HCT116 (cell line): ENCODE measurements at regions not wholly inside any gene's neighbourhood (a gene's known extent, or its start where the extent isn't known, plus 50 kb on each side); places are given as distances from the start of the nearest gene placed in this dataset.

Source experiments
- ATAC-seq: fragments of 200-7000 bp; cut with Tn5 transposase; 2 replicates; pipeline ENCODE4 v1.9.1; 2020; ENCODE audit warnings: mild to moderate bottlenecking, moderate library complexity
- BruUV-seq: library from RNA; stranded (reverse); fragments of 400-500 nt; replicated peaks from 2 replicates; lab custom pipeline; 2021; lab: Mats Ljungman, UMichigan
- CTCF ChIA-PET: fragments of 300-600 bp; sonication (Branson Sonifier 250); formaldehyde crosslinking; loops from one replicate; lab custom pipeline; 2021; ENCODE audit warnings: antibody characterized with exemption; lab: Charles Lee
- POLR2A ChIA-PET: fragments of 300-600, 350-600 bp; sonication (Branson Sonifier 250); formaldehyde crosslinking; loops from one replicate; lab custom pipeline; 2021; ENCODE audit warnings: antibody characterized with exemption; lab: Charles Lee
- RAD21 ChIA-PET, 2 experiments: fragments of 300-600 bp; sonication (Branson Sonifier 250); formaldehyde crosslinking; loops; one replicate each; lab custom pipeline; 2023; ENCODE audit warnings: low total read pairs in 2 of 2; ENCODE audit not compliant: uncharacterized antibody in 2 of 2, unreplicated experiment in 2 of 2, low non-redundant PET in 1 of 2; lab: Charles Lee
- DNase-seq: peaks from one replicate; pipeline ENCODE4 v3.0.0-alpha.2; 2010; ENCODE audit warnings: low read depth, low spot score
- H2AFZ ChIP-seq: fragments of 200-600 bp; shearing (Covaris generic), sonication (generic); 2 replicates; pipeline ENCODE4 v1.6.1; 2017; ENCODE audit warnings: low read depth, mixed run types, mixed read lengths, antibody characterized with exemption, low read length; ENCODE audit not compliant: poor library complexity, severe bottlenecking
- H3K27ac ChIP-seq: 2 replicates; pipeline ENCODE4 v1.5.1; 2012; ENCODE audit warnings: low read depth, low read length
- H3K27me3 ChIP-seq: fragments of 200-600 bp; sonication (generic); 2 replicates; pipeline ENCODE4 v1.6.1; 2016; ENCODE audit warnings: mixed run types, low read length, mixed read lengths; ENCODE audit not compliant: insufficient read depth
- H3K36me3 ChIP-seq, 2 experiments: fragments of 200-500 bp in 1 of 2; fragments of 200-600 bp in 1 of 2; sonication (Bioruptor generic) in 1 of 2; sonication (generic) in 1 of 2; 2 replicates each; pipeline versions ENCODE4 v1.5.1 to v1.6.1; 2014 to 2016; ENCODE audit warnings: low read length in 2 of 2, inconsistent platforms in 1 of 2, mixed read lengths in 1 of 2, mixed run types in 1 of 2; ENCODE audit not compliant: insufficient read depth in 2 of 2, control insufficient read depth in 1 of 2
- H3K4me1 ChIP-seq, 2 experiments: fragments of 200-600 bp in 1 of 2; sonication (generic) in 1 of 2; 2 replicates each; pipeline versions ENCODE4 v1.5.1 to v1.6.1; 2012 to 2017; ENCODE audit warnings: low read length in 2 of 2, inconsistent platforms in 1 of 2, mild to moderate bottlenecking in 1 of 2, mixed read lengths in 1 of 2, mixed run types in 1 of 2, moderate library complexity in 1 of 2; ENCODE audit not compliant: insufficient read depth in 2 of 2, control insufficient read depth in 1 of 2
- H3K4me2 ChIP-seq: fragments of 200-600 bp; sonication (generic); 2 replicates; pipeline ENCODE4 v1.6.1; 2017; ENCODE audit warnings: mixed run types, low read length, mixed read lengths
- H3K4me3 ChIP-seq, 2 experiments: fragments of 200-600 bp in 1 of 2; sonication (generic) in 1 of 2; replicated peaks in 1 of 2; 2 replicates each; pipeline ENCODE4 v1.5.1; 2011 to 2016; ENCODE audit warnings: low read length in 2 of 2, control low read depth in 1 of 2, low read depth in 1 of 2, mild to moderate bottlenecking in 1 of 2, mixed read lengths in 1 of 2, mixed run types in 1 of 2
- H3K79me2 ChIP-seq: fragments of 200-600 bp; sonication (generic); 2 replicates; pipeline ENCODE4 v1.6.1; 2017; ENCODE audit warnings: mild to moderate bottlenecking, mixed run types, low read length, moderate library complexity, mixed read lengths; ENCODE audit not compliant: insufficient read depth
- H3K9ac ChIP-seq: fragments of 200-600 bp; sonication (generic); 2 replicates; pipeline ENCODE4 v1.6.1; 2016; ENCODE audit warnings: low read length, mixed read lengths
- H3K9me2 ChIP-seq: fragments of 200-600 bp; sonication (generic), shearing (Covaris generic); 2 replicates; pipeline ENCODE4 v1.6.1; 2017; ENCODE audit warnings: mixed run types, mild to moderate bottlenecking, moderate library complexity; ENCODE audit not compliant: insufficient read depth
- H3K9me3 ChIP-seq, 2 experiments: fragments of 200-500 bp in 1 of 2; fragments of 200-600 bp in 1 of 2; sonication (Bioruptor generic) in 1 of 2; sonication (generic) in 1 of 2; 2 replicates each; pipeline ENCODE4 v1.6.1; 2014 to 2017; ENCODE audit warnings: low read length in 2 of 2, mixed read lengths in 2 of 2, inconsistent platforms in 1 of 2, low read depth in 1 of 2, mild to moderate bottlenecking in 1 of 2, mixed run types in 1 of 2, moderate library complexity in 1 of 2; ENCODE audit not compliant: control insufficient read depth in 1 of 2, insufficient read depth in 1 of 2
- H4K20me1 ChIP-seq: fragments of 200-600 bp; sonication (generic), shearing (Covaris generic); 2 replicates; pipeline ENCODE4 v1.6.1; 2017; ENCODE audit warnings: mixed run types, mild to moderate bottlenecking, moderate library complexity; ENCODE audit not compliant: insufficient read depth
- ATF3 ChIP-seq: IDR thresholded peaks from 2 replicates; pipeline ENCODE4 v1.6.1; 2012
- CEBPB ChIP-seq: IDR thresholded peaks from 2 replicates; pipeline ENCODE4 v1.6.1; 2012; ENCODE audit warnings: low read depth
- EGR1 ChIP-seq: IDR thresholded peaks from 2 replicates; pipeline ENCODE4 v1.6.1; 2012; ENCODE audit warnings: low read depth
- FOSL1 ChIP-seq: IDR thresholded peaks from 2 replicates; pipeline ENCODE4 v1.6.1; 2012; ENCODE audit warnings: low read depth
- MAX ChIP-seq: IDR thresholded peaks from 2 replicates; pipeline ENCODE4 v1.6.1; 2012
- SP1 ChIP-seq: IDR thresholded peaks from 2 replicates; pipeline ENCODE4 v1.6.1; 2012; ENCODE audit warnings: low read depth
- ZBTB33 ChIP-seq: IDR thresholded peaks from 2 replicates; pipeline ENCODE4 v1.6.1; 2011; ENCODE audit warnings: mild to moderate bottlenecking, low read length, moderate library complexity; ENCODE audit not compliant: insufficient replicate concordance; ENCODE audit errors: extremely low read depth
- intact Hi-C: fragments of 100-400 bp; cut with micrococcal nuclease; formaldehyde crosslinking; loops from 2 replicates; pipeline ENCODE4 v1.10.0; 2022

GRCh38 chr7:16129431-16130110 lies 291.8 kb downstream of the CRPPA start:
- H2AFZ ChIP-seq: peak overlapping the region; percentile 42
- POLR2A ChIA-PET: interaction anchor here (1.0 kb wide), 1 partner anchor 424 kb away, joined by 3 read pairs; no protein-coding TSS in a partner anchor
- no peak overlapping the region for H3K9ac ChIP-seq
- H4K20me1 ChIP-seq: no peaks in the 10 kb centered on the region
- H3K9me3 ChIP-seq: no peaks in the 10 kb centered on the region
- peak overlapping the region; percentile 60 for H3K4me2 ChIP-seq
- peak overlapping the region in 1 of 2 experiments; percentile 19; a peak in 1 of 4 replicates for H3K4me3 ChIP-seq
- no peaks in the 10 kb centered on the region for H3K79me2 ChIP-seq
- no peaks in the 10 kb centered on the region for H3K36me3 ChIP-seq
- RAD21 ChIA-PET: no interaction called here
- BruUV-seq: no TSS peak
- H3K9me2 ChIP-seq: no peaks in the 10 kb centered on the region
- peak overlapping the region; percentile 41; the same call in 1 of the 2 replicates for H3K27ac ChIP-seq
- peak; percentile 70 for ATAC-seq
- peak; percentile 34 for DNase-seq
- no peaks in the 10 kb centered on the region for H3K27me3 ChIP-seq
- H3K4me1 ChIP-seq: peaks cover 9 to 22% of the 10 kb centered on the region in 2 experiments
- TF ChIP-seq ZBTB33 (no peak), CEBPB (peak; percentile 33; the same call in 1 of the 2 replicates), SP1 (0 out of 2 replicates have a peak, but pooled peaks have one; percentile 30), FOSL1 (peak; percentile 6; the same call in 1 of the 2 replicates), EGR1 (no peak), ATF3 (no peak), MAX (no peak)
- TF ChIP-seq, all 23 proteins: peak for 3
- CTCF ChIA-PET: interaction anchor here (1.4 kb wide), 1 partner anchor 435 kb away, joined by 4 read pairs; no protein-coding TSS in a partner anchor
- intact Hi-C loops: no loop called here
